ENCODE measurements at regions not wholly inside any gene's neighbourhood (a gene's known extent, or its start where the extent isn't known, plus 50 kb on each side); places are given as distances from the start of the nearest gene placed in this dataset.
A peak's percentile ranks its signal among the peaks of the same experiment; 100 is the strongest.

- no peak overlapping the region for H3K9ac ChIP-seq (ENCODE audit: low read length)
- H2AFZ ChIP-seq (ENCODE audit: low read depth, low read length): no peak overlapping the region
- H4K20me1 ChIP-seq (ENCODE audit: insufficient read depth): no peaks in the 10 kb centered on the region
- H3K27me3 ChIP-seq (ENCODE audit: insufficient read depth, low read depth, low read length): no peaks in the 10 kb centered on the region
- no peaks in the 10 kb centered on the region for H3F3A ChIP-seq (ENCODE audit: insufficient read depth, low read length, poor library complexity, severe bottlenecking)
- H3K9me3 ChIP-seq (ENCODE audit: low read length): no peaks in the 10 kb centered on the region
- H3K4me2 ChIP-seq (ENCODE audit: low read length): no peak overlapping the region
- TF ChIP-seq EZH2 (IDR thresholded peaks at IDR 0.05; ENCODE audit: borderline replicate concordance, insufficient read depth, low read length, poor library complexity, severe bottlenecking): no peak
- TF ChIP-seq, protein P1, sequence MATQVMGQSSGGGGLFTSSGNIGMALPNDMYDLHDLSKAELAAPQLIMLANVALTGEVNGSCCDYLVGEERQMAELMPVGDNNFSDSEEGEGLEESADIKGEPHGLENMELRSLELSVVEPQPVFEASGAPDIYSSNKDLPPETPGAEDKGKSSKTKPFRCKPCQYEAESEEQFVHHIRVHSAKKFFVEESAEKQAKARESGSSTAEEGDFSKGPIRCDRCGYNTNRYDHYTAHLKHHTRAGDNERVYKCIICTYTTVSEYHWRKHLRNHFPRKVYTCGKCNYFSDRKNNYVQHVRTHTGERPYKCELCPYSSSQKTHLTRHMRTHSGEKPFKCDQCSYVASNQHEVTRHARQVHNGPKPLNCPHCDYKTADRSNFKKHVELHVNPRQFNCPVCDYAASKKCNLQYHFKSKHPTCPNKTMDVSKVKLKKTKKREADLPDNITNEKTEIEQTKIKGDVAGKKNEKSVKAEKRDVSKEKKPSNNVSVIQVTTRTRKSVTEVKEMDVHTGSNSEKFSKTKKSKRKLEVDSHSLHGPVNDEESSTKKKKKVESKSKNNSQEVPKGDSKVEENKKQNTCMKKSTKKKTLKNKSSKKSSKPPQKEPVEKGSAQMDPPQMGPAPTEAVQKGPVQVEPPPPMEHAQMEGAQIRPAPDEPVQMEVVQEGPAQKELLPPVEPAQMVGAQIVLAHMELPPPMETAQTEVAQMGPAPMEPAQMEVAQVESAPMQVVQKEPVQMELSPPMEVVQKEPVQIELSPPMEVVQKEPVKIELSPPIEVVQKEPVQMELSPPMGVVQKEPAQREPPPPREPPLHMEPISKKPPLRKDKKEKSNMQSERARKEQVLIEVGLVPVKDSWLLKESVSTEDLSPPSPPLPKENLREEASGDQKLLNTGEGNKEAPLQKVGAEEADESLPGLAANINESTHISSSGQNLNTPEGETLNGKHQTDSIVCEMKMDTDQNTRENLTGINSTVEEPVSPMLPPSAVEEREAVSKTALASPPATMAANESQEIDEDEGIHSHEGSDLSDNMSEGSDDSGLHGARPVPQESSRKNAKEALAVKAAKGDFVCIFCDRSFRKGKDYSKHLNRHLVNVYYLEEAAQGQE (IDR thresholded peaks at IDR 0.05; ENCODE audit: borderline replicate concordance): no peak
- no peak for TF ChIP-seq TAF1 (IDR thresholded peaks at IDR 0.05; ENCODE audit: low read depth)
- TF ChIP-seq EP300 (conservative IDR thresholded peaks at IDR 0.05; ENCODE audit: poor library complexity, severe bottlenecking): no peak
- no peak for TF ChIP-seq MXI1 (conservative IDR thresholded peaks at IDR 0.05; ENCODE audit: poor library complexity, severe bottlenecking)
- TF ChIP-seq RAD21 (conservative IDR thresholded peaks at IDR 0.05): no peak
- TF ChIP-seq POLR2AphosphoS5 (IDR thresholded peaks at IDR 0.05): no peak
- TF ChIP-seq SMC3 (conservative IDR thresholded peaks at IDR 0.05; ENCODE audit: poor library complexity): no peak
- TF ChIP-seq, protein P2, sequence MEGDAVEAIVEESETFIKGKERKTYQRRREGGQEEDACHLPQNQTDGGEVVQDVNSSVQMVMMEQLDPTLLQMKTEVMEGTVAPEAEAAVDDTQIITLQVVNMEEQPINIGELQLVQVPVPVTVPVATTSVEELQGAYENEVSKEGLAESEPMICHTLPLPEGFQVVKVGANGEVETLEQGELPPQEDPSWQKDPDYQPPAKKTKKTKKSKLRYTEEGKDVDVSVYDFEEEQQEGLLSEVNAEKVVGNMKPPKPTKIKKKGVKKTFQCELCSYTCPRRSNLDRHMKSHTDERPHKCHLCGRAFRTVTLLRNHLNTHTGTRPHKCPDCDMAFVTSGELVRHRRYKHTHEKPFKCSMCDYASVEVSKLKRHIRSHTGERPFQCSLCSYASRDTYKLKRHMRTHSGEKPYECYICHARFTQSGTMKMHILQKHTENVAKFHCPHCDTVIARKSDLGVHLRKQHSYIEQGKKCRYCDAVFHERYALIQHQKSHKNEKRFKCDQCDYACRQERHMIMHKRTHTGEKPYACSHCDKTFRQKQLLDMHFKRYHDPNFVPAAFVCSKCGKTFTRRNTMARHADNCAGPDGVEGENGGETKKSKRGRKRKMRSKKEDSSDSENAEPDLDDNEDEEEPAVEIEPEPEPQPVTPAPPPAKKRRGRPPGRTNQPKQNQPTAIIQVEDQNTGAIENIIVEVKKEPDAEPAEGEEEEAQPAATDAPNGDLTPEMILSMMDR (IDR thresholded peaks at IDR 0.05; ENCODE audit: poor library complexity, severe bottlenecking): no peak
- no peaks in the 10 kb centered on the region for H3K9me2 ChIP-seq (ENCODE audit: insufficient read depth, low read length)
- no peaks in the 10 kb centered on the region for H3K36me3 ChIP-seq (ENCODE audit: insufficient read depth, low read length)
- H3K27ac ChIP-seq (ENCODE audit: low read length): no peak overlapping the region
- H3K4me3 ChIP-seq (ENCODE audit: low read length): no peak overlapping the region
- no peaks in the 10 kb centered on the region for H3K79me2 ChIP-seq (replicated peaks; ENCODE audit: insufficient read depth, low read length)
These were observed 352.6 kb downstream of the VRK1 start for GRCh38 chr14:97149775-97150174.

DNA sequence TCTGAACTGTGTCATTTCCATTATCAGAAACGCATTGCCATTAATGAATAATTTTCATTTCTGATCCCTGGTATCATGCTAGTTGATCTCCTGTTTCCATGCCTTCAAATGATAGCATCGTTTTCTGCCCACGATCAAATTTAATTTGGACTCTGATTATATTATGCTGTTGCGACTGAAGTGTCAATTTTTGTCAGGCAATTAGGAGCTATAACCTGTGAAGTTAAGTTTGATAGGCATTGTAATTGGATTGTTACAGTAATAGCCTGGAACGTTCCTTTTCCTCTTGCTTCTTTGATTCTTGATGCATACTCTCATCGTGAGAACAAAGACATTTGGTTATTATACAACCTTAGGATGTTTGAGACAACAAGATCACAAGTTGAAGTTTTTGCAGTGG lies 356.3 kb downstream of the VRK1 start:
- no peaks in the 10 kb centered on the region for H3K79me2 ChIP-seq (replicated peaks; ENCODE audit: insufficient read depth, low read length)
- H2AFZ ChIP-seq (ENCODE audit: low read depth, low read length): no peak overlapping the region
- H3K9me3 ChIP-seq (ENCODE audit: low read length): no peaks in the 10 kb centered on the region
- H3F3A ChIP-seq (ENCODE audit: insufficient read depth, low read length, poor library complexity, severe bottlenecking): no peaks in the 10 kb centered on the region
- H4K20me1 ChIP-seq (ENCODE audit: insufficient read depth): no peaks in the 10 kb centered on the region
- TF ChIP-seq SMC3 (conservative IDR thresholded peaks at IDR 0.05; ENCODE audit: poor library complexity) (no peak), EZH2 (IDR thresholded peaks at IDR 0.05; ENCODE audit: borderline replicate concordance, insufficient read depth, low read length, poor library complexity, severe bottlenecking) (no peak), MXI1 (conservative IDR thresholded peaks at IDR 0.05; ENCODE audit: poor library complexity, severe bottlenecking) (no peak), EP300 (conservative IDR thresholded peaks at IDR 0.05; ENCODE audit: poor library complexity, severe bottlenecking) (peak; percentile 59), POLR2AphosphoS5 (IDR thresholded peaks at IDR 0.05) (peak; percentile 53)
- no peak overlapping the region for H3K27ac ChIP-seq (ENCODE audit: low read length)
- no peak overlapping the region for H3K4me2 ChIP-seq (ENCODE audit: low read length)
- H3K36me3 ChIP-seq (ENCODE audit: insufficient read depth, low read length): no peaks in the 10 kb centered on the region
- H3K9me2 ChIP-seq (ENCODE audit: insufficient read depth, low read length): no peaks in the 10 kb centered on the region
- H3K4me3 ChIP-seq (ENCODE audit: low read length): no peak overlapping the region
- H3K9ac ChIP-seq (ENCODE audit: low read length): no peak overlapping the region
- no peaks in the 10 kb centered on the region for H3K27me3 ChIP-seq (ENCODE audit: insufficient read depth, low read depth, low read length)

Measured in neural cell (in vitro differentiated cells).